ENCODE measurements at regions not wholly inside any gene's neighbourhood (a gene's known extent, or its start where the extent isn't known, plus 50 kb on each side); places are given as distances from the start of the nearest gene placed in this dataset.

DNA sequence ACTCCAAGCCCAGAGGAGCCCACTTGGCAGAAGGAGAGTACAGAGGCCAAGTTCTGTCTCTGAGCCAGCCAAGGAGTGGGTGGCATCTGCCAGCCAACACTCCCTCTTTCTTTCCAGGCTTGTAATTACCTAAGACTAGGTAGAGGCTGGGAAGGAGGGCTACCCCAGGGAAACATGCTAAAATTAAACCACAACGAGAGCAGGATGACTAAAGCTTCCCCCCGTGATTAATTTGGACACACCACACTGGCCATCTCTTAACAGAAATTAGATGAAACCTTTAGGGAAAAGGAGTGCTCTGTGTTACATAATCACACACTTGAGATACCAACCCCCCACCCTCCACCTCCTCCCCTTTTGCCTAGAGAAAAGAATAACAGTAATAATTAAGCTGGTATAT is 102.1 kb upstream of the ZC3H12A start:
- no peak for ATAC-seq (ENCODE audit: low read depth)
- no peaks in the 10 kb centered on the region for H4K20me1 ChIP-seq (ENCODE audit: control insufficient read depth, insufficient read depth, low read length, poor library complexity, severe bottlenecking)
- TF ChIP-seq, protein P1, sequence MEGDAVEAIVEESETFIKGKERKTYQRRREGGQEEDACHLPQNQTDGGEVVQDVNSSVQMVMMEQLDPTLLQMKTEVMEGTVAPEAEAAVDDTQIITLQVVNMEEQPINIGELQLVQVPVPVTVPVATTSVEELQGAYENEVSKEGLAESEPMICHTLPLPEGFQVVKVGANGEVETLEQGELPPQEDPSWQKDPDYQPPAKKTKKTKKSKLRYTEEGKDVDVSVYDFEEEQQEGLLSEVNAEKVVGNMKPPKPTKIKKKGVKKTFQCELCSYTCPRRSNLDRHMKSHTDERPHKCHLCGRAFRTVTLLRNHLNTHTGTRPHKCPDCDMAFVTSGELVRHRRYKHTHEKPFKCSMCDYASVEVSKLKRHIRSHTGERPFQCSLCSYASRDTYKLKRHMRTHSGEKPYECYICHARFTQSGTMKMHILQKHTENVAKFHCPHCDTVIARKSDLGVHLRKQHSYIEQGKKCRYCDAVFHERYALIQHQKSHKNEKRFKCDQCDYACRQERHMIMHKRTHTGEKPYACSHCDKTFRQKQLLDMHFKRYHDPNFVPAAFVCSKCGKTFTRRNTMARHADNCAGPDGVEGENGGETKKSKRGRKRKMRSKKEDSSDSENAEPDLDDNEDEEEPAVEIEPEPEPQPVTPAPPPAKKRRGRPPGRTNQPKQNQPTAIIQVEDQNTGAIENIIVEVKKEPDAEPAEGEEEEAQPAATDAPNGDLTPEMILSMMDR (IDR thresholded peaks at IDR 0.05), result no peak
- no peak for TF ChIP-seq EZH2 (IDR thresholded peaks at IDR 0.05; ENCODE audit: borderline replicate concordance, insufficient read depth, low read depth, low read length, poor library complexity, severe bottlenecking)
- H3K36me3 ChIP-seq (replicated peaks in 1 of 2; ENCODE audit: control extremely low read depth in 1 of 2, control insufficient read depth in 1 of 2, extremely low read depth in 1 of 2, insufficient read depth in 2 of 2, low read length in 1 of 2), result no peaks in the 10 kb centered on the region
- H3K9me3 Mint-ChIP-seq (ENCODE audit: insufficient read depth), result no peaks in the 10 kb centered on the region
- H3K27ac Mint-ChIP-seq, result no peak overlapping the region
- DNase-seq, result no peak
- intact Hi-C loops (cut with micrococcal nuclease), result no loop called here
- H3K4me1 ChIP-seq (ENCODE audit: control insufficient read depth in 2 of 2, insufficient read depth in 2 of 2, low read length in 2 of 2), result peaks cover 0 to 33% of the 10 kb centered on the region in 2 donors
- no peak overlapping the region for H3K27ac ChIP-seq (ENCODE audit: low read length in 2 of 2)
- no peaks in the 10 kb centered on the region for H3K27me3 ChIP-seq (replicated peaks in 1 of 4; ENCODE audit: control extremely low read depth in 1 of 4, control insufficient read depth in 3 of 4, insufficient read depth in 4 of 4, low read length in 3 of 4)
- ChIA-PET POLR2A (no interaction called here), CTCF (no interaction called here)
- peaks cover 4% of the 10 kb centered on the region for H3K27me3 Mint-ChIP-seq
- H3K9ac ChIP-seq (ENCODE audit: low read length), result no peak overlapping the region
- no peak overlapping the region for H3K4me3 Mint-ChIP-seq
- peaks cover 25% of the 10 kb centered on the region for H3K4me1 Mint-ChIP-seq
- no peaks in the 10 kb centered on the region for H3K79me2 ChIP-seq (ENCODE audit: control insufficient read depth, insufficient read depth, low read length)
- no peak overlapping the region for H2AFZ ChIP-seq (ENCODE audit: insufficient read depth, low read depth, low read length, poor library complexity, severe bottlenecking)
- H3K4me3 ChIP-seq (ENCODE audit: control extremely low read depth in 1 of 5, extremely low read depth in 1 of 5, insufficient read depth in 1 of 5, low read depth in 2 of 5, low read length in 4 of 5), result no peak overlapping the region
- H3K4me2 ChIP-seq (replicated peaks; ENCODE audit: low read depth, low read length, poor library complexity, severe bottlenecking), result no peak overlapping the region
- H3K9me3 ChIP-seq (ENCODE audit: control extremely low read depth in 1 of 3, control insufficient read depth in 2 of 3, insufficient read depth in 1 of 3, low read length in 2 of 3), result peaks cover 0 to 9% (median 0%) of the 10 kb centered on the region in 3 donors
- no CpG with 5 or more reads among the region's 2 CpGs for WGBS (ENCODE audit: insufficient coverage)

DNA sequence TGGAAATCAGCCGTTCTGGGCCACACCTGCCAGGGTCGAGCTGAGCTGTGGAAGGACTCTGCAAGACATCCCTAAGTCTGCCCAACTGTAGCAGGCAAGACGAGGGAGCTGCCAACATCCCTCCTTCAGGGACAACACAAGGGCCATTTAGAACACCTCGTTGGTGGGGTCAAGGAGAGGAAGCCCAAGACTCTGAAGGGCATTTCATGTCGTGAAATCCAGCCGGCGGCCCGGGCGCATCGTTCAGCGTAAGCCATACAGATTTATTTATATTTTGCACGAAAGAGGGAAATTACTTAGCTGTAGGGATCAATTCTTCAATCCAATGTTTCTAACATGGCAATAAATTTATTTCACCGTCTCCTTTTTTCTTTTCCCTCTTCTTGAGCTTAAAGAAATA is 101.7 kb upstream of the ZC3H12A start:
- Histone ChIP-seq H4K20me1 (ENCODE audit: control insufficient read depth, insufficient read depth, low read length, poor library complexity, severe bottlenecking) (no peaks in the 10 kb centered on the region), H3K4me3 (ENCODE audit: control extremely low read depth in 1 of 5, extremely low read depth in 1 of 5, insufficient read depth in 1 of 5, low read depth in 2 of 5, low read length in 4 of 5) (no peak overlapping the region), H2AFZ (ENCODE audit: insufficient read depth, low read depth, low read length, poor library complexity, severe bottlenecking) (no peak overlapping the region), H3K4me1 (ENCODE audit: control insufficient read depth in 2 of 2, insufficient read depth in 2 of 2, low read length in 2 of 2) (peaks cover 0 to 33% of the 10 kb centered on the region in 2 donors), H3K27ac (ENCODE audit: low read length in 2 of 2) (no peak overlapping the region), H3K79me2 (ENCODE audit: control insufficient read depth, insufficient read depth, low read length) (no peaks in the 10 kb centered on the region), H3K9me3 (ENCODE audit: control extremely low read depth in 1 of 3, control insufficient read depth in 2 of 3, insufficient read depth in 1 of 3, low read length in 2 of 3) (peaks cover 0 to 9% (median 0%) of the 10 kb centered on the region in 3 donors), H3K9ac (ENCODE audit: low read length) (no peak overlapping the region), H3K4me2 (replicated peaks; ENCODE audit: low read depth, low read length, poor library complexity, severe bottlenecking) (no peak overlapping the region), H3K36me3 (replicated peaks in 1 of 2; ENCODE audit: control extremely low read depth in 1 of 2, control insufficient read depth in 1 of 2, extremely low read depth in 1 of 2, insufficient read depth in 2 of 2, low read length in 1 of 2) (no peaks in the 10 kb centered on the region), H3K27me3 (replicated peaks in 1 of 4; ENCODE audit: control extremely low read depth in 1 of 4, control insufficient read depth in 3 of 4, insufficient read depth in 4 of 4, low read length in 3 of 4) (no peaks in the 10 kb centered on the region)
- DNase-seq, result no peak
- TF ChIP-seq, protein P1 (IDR thresholded peaks at IDR 0.05), result no peak
- TF ChIP-seq EZH2 (IDR thresholded peaks at IDR 0.05; ENCODE audit: borderline replicate concordance, insufficient read depth, low read depth, low read length, poor library complexity, severe bottlenecking), result no peak
- H3K27me3 Mint-ChIP-seq, result peaks cover 7% of the 10 kb centered on the region
- peaks cover 25% of the 10 kb centered on the region for H3K4me1 Mint-ChIP-seq
- H3K27ac Mint-ChIP-seq, result no peak overlapping the region
- no peak for ATAC-seq (ENCODE audit: low read depth)
- ChIA-PET CTCF (interaction anchor here (0.6 kb wide), 1 partner anchor 856 kb away, joined by 3 read pairs; no protein-coding TSS in a partner anchor), POLR2A (no interaction called here)
- 54% methylated on average over 2 of the region's 13 CpGs for WGBS (ENCODE audit: insufficient coverage)
- H3K9me3 Mint-ChIP-seq (ENCODE audit: insufficient read depth), result no peaks in the 10 kb centered on the region
- H3K4me3 Mint-ChIP-seq, result no peak overlapping the region
- intact Hi-C loops (cut with micrococcal nuclease), result no loop called here
